ENCODE measurements at regions not wholly inside any gene's neighbourhood (a gene's known extent, or its start where the extent isn't known, plus 50 kb on each side); places are given as distances from the start of the nearest gene placed in this dataset.

DNA sequence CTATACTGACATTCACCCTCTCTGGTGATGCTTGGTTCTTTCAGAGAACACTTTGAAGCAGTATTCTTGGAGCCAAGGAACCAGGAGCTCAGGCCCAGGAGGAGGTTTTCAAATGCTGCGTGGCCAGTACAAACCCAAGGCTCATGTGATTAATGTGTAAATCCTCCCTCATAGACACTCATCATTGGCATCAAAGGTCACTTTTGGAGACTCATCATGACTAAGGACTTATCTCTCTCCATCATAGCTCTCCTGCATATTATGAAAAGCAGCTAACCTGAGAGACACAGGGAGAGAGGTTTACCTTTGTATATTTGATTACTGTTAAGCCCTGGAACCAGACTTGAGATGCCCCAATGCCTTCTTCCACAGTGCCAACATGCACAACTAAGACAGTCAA is 115.3 kb upstream of the SRD5A2 start (continued):
- TF ChIP-seq, protein P1, sequence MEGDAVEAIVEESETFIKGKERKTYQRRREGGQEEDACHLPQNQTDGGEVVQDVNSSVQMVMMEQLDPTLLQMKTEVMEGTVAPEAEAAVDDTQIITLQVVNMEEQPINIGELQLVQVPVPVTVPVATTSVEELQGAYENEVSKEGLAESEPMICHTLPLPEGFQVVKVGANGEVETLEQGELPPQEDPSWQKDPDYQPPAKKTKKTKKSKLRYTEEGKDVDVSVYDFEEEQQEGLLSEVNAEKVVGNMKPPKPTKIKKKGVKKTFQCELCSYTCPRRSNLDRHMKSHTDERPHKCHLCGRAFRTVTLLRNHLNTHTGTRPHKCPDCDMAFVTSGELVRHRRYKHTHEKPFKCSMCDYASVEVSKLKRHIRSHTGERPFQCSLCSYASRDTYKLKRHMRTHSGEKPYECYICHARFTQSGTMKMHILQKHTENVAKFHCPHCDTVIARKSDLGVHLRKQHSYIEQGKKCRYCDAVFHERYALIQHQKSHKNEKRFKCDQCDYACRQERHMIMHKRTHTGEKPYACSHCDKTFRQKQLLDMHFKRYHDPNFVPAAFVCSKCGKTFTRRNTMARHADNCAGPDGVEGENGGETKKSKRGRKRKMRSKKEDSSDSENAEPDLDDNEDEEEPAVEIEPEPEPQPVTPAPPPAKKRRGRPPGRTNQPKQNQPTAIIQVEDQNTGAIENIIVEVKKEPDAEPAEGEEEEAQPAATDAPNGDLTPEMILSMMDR (conservative IDR thresholded peaks at IDR 0.05; ENCODE audit: low read depth in 2 of 2): no peak
- TF ChIP-seq EZH2phosphoT487 (IDR thresholded peaks at IDR 0.05; ENCODE audit: unreplicated experiment) (no peak), STAT1 (IDR thresholded peaks at IDR 0.05; ENCODE audit: unreplicated experiment) (no peak)

DNA sequence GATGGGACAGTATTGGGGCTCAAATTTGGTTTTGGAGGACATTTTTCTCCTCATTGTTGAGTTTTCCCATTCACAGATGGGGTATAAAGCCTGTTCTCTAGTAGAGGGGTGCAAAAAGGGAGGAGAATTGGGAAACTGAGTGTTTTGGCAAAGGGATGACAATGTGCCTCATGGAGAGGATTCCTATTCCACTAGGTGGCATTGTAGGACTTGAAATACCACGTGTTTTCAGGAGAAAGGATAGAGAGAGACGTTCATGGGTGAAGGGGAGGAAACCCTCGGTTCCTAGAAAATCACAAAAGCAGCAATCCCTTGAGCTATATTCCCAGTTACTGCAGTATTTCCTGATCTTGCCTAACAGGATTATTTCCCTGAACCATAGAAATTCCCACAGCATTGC is 113.7 kb upstream of the SRD5A2 start:
- TF ChIP-seq, protein P1 (conservative IDR thresholded peaks at IDR 0.05; ENCODE audit: low read depth in 2 of 2): peak; percentile 35 to 61; a peak in 3 of 4 replicates
- no peak for TF ChIP-seq CREB1 (CRISPR knock-in tag; IDR thresholded peaks at IDR 0.05; ENCODE audit: low read depth)
- H3K4me3 Mint-ChIP-seq: no peak overlapping the region
- Histone ChIP-seq H3K4me1 (ENCODE audit: insufficient read depth) (no peaks in the 10 kb centered on the region), H3K79me2 (replicated peaks; ENCODE audit: insufficient read depth) (no peaks in the 10 kb centered on the region), H4K20me1 (replicated peaks; ENCODE audit: insufficient read depth) (no peaks in the 10 kb centered on the region), H3F3A (replicated peaks; ENCODE audit: low read depth) (no peaks in the 10 kb centered on the region), H3K4me2 (no peak overlapping the region), H3K27me3 (ENCODE audit: insufficient read depth) (no peaks in the 10 kb centered on the region), H3K27ac (ENCODE audit: low read depth) (no peak overlapping the region), H3K4me3 (no peak overlapping the region), H2AFZ (no peak overlapping the region), H3K36me3 (ENCODE audit: insufficient read depth) (peaks cover 9% of the 10 kb centered on the region), H3K9me2 (ENCODE audit: insufficient read depth) (0 out of 2 replicates have a peak, but pooled peaks cover 5% of the 10 kb centered on the region)
- DNase-seq (ENCODE audit: low spot score) (peak; percentile 30), ATAC-seq (no peak; the same call in 2 of the 3 replicates)
- no peaks in the 10 kb centered on the region for H3K4me1 Mint-ChIP-seq
- H3K27me3 Mint-ChIP-seq (ENCODE audit: insufficient read depth, low read depth, poor library complexity): peaks cover 8% of the 10 kb centered on the region
- peaks cover 90% of the 10 kb centered on the region for H3K9me3 Mint-ChIP-seq
- H3K36me3 Mint-ChIP-seq (ENCODE audit: low read depth): peaks cover 49% of the 10 kb centered on the region
- no peak overlapping the region for H3K27ac Mint-ChIP-seq

DNA sequence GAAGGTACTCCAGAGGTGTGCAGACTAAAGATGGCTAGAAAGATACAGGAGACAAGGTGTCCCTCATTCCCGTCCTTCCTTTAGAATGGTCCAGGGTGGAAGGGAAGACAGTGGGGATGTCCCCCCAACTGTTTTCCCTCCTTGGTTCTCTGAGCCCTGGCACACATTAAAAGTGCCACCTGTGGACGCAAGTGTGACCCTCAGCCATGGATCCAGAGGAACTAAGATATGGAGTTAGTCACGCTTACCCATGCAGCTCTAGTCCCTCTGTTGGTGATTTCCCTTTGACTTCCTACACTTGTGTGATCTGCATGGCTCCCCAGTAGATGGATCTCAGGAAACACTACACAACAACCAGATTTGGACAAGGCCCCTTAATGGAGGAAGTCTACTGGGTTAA is 113.1 kb upstream of the SRD5A2 start:
- H3K4me1 ChIP-seq (ENCODE audit: insufficient read depth): no peaks in the 10 kb centered on the region
- Mint-ChIP-seq H3K4me3 (no peak overlapping the region), H3K27ac (no peak overlapping the region), H3K27me3 (ENCODE audit: insufficient read depth, low read depth, poor library complexity) (peaks cover 7% of the 10 kb centered on the region), H3K4me1 (no peaks in the 10 kb centered on the region), H3K36me3 (ENCODE audit: low read depth) (peaks cover 51% of the 10 kb centered on the region), H3K9me3 (peaks cover 90% of the 10 kb centered on the region)
- H4K20me1 ChIP-seq (replicated peaks; ENCODE audit: insufficient read depth): no peaks in the 10 kb centered on the region
- no peak overlapping the region for H3K4me2 ChIP-seq
- H3K36me3 ChIP-seq (ENCODE audit: insufficient read depth): peaks cover 9% of the 10 kb centered on the region; the same call in 1 of the 2 replicates
- TF ChIP-seq ZNF331 (CRISPR knock-in tag; IDR thresholded peaks at IDR 0.05; ENCODE audit: low read depth) (no peak), POLR2AphosphoS5 (IDR thresholded peaks at IDR 0.05; ENCODE audit: low read depth) (no peak)
- TF ChIP-seq, protein P1 (conservative IDR thresholded peaks at IDR 0.05; ENCODE audit: low read depth in 2 of 2): no peak
- TF ChIP-seq, protein P2, sequence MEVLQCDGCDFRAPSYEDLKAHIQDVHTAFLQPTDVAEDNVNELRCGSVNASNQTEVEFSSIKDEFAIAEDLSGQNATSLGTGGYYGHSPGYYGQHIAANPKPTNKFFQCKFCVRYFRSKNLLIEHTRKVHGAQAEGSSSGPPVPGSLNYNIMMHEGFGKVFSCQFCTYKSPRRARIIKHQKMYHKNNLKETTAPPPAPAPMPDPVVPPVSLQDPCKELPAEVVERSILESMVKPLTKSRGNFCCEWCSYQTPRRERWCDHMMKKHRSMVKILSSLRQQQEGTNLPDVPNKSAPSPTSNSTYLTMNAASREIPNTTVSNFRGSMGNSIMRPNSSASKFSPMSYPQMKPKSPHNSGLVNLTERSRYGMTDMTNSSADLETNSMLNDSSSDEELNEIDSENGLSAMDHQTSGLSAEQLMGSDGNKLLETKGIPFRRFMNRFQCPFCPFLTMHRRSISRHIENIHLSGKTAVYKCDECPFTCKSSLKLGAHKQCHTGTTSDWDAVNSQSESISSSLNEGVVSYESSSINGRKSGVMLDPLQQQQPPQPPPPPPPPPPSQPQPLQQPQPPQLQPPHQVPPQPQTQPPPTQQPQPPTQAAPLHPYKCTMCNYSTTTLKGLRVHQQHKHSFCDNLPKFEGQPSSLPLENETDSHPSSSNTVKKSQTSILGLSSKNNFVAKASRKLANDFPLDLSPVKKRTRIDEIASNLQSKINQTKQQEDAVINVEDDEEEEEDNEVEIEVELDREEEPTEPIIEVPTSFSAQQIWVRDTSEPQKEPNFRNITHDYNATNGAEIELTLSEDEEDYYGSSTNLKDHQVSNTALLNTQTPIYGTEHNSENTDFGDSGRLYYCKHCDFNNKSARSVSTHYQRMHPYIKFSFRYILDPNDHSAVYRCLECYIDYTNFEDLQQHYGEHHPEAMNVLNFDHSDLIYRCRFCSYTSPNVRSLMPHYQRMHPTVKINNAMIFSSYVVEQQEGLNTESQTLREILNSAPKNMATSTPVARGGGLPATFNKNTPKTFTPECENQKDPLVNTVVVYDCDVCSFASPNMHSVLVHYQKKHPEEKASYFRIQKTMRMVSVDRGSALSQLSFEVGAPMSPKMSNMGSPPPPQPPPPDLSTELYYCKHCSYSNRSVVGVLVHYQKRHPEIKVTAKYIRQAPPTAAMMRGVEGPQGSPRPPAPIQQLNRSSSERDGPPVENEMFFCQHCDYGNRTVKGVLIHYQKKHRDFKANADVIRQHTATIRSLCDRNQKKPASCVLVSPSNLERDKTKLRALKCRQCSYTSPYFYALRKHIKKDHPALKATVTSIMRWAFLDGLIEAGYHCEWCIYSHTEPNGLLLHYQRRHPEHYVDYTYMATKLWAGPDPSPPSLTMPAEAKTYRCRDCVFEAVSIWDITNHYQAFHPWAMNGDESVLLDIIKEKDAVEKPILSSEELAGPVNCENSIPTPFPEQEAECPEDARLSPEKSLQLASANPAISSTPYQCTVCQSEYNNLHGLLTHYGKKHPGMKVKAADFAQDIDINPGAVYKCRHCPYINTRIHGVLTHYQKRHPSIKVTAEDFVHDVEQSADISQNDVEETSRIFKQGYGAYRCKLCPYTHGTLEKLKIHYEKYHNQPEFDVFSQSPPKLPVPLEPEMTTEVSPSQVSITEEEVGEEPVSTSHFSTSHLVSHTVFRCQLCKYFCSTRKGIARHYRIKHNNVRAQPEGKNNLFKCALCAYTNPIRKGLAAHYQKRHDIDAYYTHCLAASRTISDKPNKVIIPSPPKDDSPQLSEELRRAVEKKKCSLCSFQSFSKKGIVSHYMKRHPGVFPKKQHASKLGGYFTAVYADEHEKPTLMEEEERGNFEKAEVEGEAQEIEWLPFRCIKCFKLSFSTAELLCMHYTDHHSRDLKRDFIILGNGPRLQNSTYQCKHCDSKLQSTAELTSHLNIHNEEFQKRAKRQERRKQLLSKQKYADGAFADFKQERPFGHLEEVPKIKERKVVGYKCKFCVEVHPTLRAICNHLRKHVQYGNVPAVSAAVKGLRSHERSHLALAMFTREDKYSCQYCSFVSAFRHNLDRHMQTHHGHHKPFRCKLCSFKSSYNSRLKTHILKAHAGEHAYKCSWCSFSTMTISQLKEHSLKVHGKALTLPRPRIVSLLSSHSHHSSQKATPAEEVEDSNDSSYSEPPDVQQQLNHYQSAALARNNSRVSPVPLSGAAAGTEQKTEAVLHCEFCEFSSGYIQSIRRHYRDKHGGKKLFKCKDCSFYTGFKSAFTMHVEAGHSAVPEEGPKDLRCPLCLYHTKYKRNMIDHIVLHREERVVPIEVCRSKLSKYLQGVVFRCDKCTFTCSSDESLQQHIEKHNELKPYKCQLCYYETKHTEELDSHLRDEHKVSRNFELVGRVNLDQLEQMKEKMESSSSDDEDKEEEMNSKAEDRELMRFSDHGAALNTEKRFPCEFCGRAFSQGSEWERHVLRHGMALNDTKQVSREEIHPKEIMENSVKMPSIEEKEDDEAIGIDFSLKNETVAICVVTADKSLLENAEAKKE (CRISPR knock-in tag; IDR thresholded peaks at IDR 0.05): no peak
- ATAC-seq (no peak), DNase-seq (ENCODE audit: low spot score) (peak; percentile 46)
- H3K27ac ChIP-seq (ENCODE audit: low read depth): no peak overlapping the region
- H3F3A ChIP-seq (replicated peaks; ENCODE audit: low read depth): no peaks in the 10 kb centered on the region
- no peaks in the 10 kb centered on the region for H3K79me2 ChIP-seq (replicated peaks; ENCODE audit: insufficient read depth)
- H3K4me3 ChIP-seq: no peak overlapping the region
- H2AFZ ChIP-seq: no peak overlapping the region
- H3K27me3 ChIP-seq (ENCODE audit: insufficient read depth): no peaks in the 10 kb centered on the region
- 0 out of 2 replicates have a peak, but pooled peaks cover 5% of the 10 kb centered on the region for H3K9me2 ChIP-seq (ENCODE audit: insufficient read depth)
